ENCODE measurements at regions not wholly inside any gene's neighbourhood (a gene's known extent, or its start where the extent isn't known, plus 50 kb on each side); places are given as distances from the start of the nearest gene placed in this dataset.

GRCh38 chr11:21894492-21894891, 298.4 kb upstream of the ANO5 start:
- WGBS, 2 donors: 88 to 89% methylated on average over 4 of the region's 4 CpGs
- ATAC-seq (no peak), DNase-seq (no peak)
- intact Hi-C loops (cut with DNase I): no loop called here
- no peaks in the 10 kb centered on the region for H3K27me3 ChIP-seq
- no peaks in the 10 kb centered on the region for H3K9me3 ChIP-seq
- no peak overlapping the region for H3K27ac ChIP-seq
- H3K4me3 ChIP-seq: no peak overlapping the region
- H3K4me1 ChIP-seq: peaks cover 0 to 4% (median 0%) of the 10 kb centered on the region in 9 donors
- no peak for TF ChIP-seq CTCF (IDR thresholded peaks at IDR 0.05)
- no peaks in the 10 kb centered on the region for H3K36me3 ChIP-seq

GRCh38 chr11:21895686-21896085, 297.2 kb upstream of the ANO5 start:
- ATAC-seq: no peak
- Histone ChIP-seq H3K4me1 (peaks cover 0 to 4% (median 0%) of the 10 kb centered on the region in 9 donors), H3K9me3 (no peaks in the 10 kb centered on the region), H3K27ac (no peak overlapping the region), H3K27me3 (no peaks in the 10 kb centered on the region), H3K4me3 (no peak overlapping the region), H3K36me3 (no peaks in the 10 kb centered on the region)
- intact Hi-C loops (cut with DNase I): no loop called here
- no peak for DNase-seq
- no peak for TF ChIP-seq CTCF (IDR thresholded peaks at IDR 0.05)

- no peak for TF ChIP-seq CTCF (IDR thresholded peaks at IDR 0.05)
- ATAC-seq (no peak), DNase-seq (no peak)
- intact Hi-C loops (cut with DNase I): no loop called here
- H3K36me3 ChIP-seq: no peaks in the 10 kb centered on the region
- H3K27me3 ChIP-seq: no peaks in the 10 kb centered on the region
- peaks cover 0 to 4% (median 0%) of the 10 kb centered on the region in 9 donors for H3K4me1 ChIP-seq
- no peak overlapping the region for H3K27ac ChIP-seq
- 54 to 59% methylated on average over 2 of the region's 2 CpGs for WGBS, 2 donors
- no peak overlapping the region for H3K4me3 ChIP-seq
- H3K9me3 ChIP-seq: no peaks in the 10 kb centered on the region
Measured at GRCh38 chr11:21896216-21896615, 296.7 kb upstream of the ANO5 start.

- intact Hi-C loops (cut with DNase I): no loop called here
- TF ChIP-seq CTCF (IDR thresholded peaks at IDR 0.05): no peak
- H3K27ac ChIP-seq: no peak overlapping the region
- no peak for DNase-seq
- no peaks in the 10 kb centered on the region for H3K36me3 ChIP-seq
- H3K9me3 ChIP-seq: no peaks in the 10 kb centered on the region
- no peak for ATAC-seq
- no peak overlapping the region for H3K4me3 ChIP-seq
- peaks cover 0 to 4% (median 0%) of the 10 kb centered on the region in 9 donors for H3K4me1 ChIP-seq
- no peaks in the 10 kb centered on the region for H3K27me3 ChIP-seq
- 64 to 71% methylated on average over 3 of the region's 3 CpGs for WGBS, 2 donors
Measured at GRCh38 chr11:21896746-21897602, 295.9 kb upstream of the ANO5 start.
